DMS 273 (cell line): ENCODE measurements at regions not wholly inside any gene's neighbourhood (a gene's known extent, or its start where the extent isn't known, plus 50 kb on each side); places are given as distances from the start of the nearest gene placed in this dataset.
"Not testable (repeated sequence)": the region's sequence is repeated elsewhere in the genome, so short reads cannot be mapped to it uniquely, and the experiment has no call there.

Source experiments
- DNase-seq: peaks from one replicate; lab custom pipeline; 2025; ENCODE audit not compliant: unreplicated experiment; lab: John Stamatoyannopoulos, UW

GRCh38 chr20:23299673-23300050, 50.9 kb upstream of the NXT1 start:
- no peak for DNase-seq

- no peak for DNase-seq
These were observed 51.5 kb upstream of the NXT1 start for GRCh38 chr20:23298926-23299672.

GRCh38 chr20:23298155-23298554, 52.4 kb upstream of the NXT1 start:
- no peak for DNase-seq

- DNase-seq, result no peak
These were observed 53.5 kb upstream of the NXT1 start for GRCh38 chr20:23296841-23297701.

GRCh38 chr20:23295934-23296333, 54.7 kb upstream of the NXT1 start:
- DNase-seq, result no peak

- no peak for DNase-seq
These were observed 55.9 kb upstream of the NXT1 start for GRCh38 chr20:23294671-23295070.

GRCh38 chr20:23294166-23294565, 56.4 kb upstream of the NXT1 start:
- no peak for DNase-seq

GRCh38 chr20:23293689-23294088, 56.9 kb upstream of the NXT1 start:
- DNase-seq, result no peak

- DNase-seq, result not testable (repeated sequence)
These were observed 58.3 kb upstream of the NXT1 start for GRCh38 chr20:23292311-23292710.

GRCh38 chr20:23291575-23292240, 58.9 kb upstream of the NXT1 start:
- no peak for DNase-seq

- no peak for DNase-seq
These were observed 59.6 kb upstream of the NXT1 start for GRCh38 chr20:23290761-23291574.

GRCh38 chr20:23289724-23290395, 60.7 kb upstream of the NXT1 start:
- no peak for DNase-seq

GRCh38 chr20:23289249-23289648, 61.3 kb upstream of the NXT1 start:
- no peak for DNase-seq

- DNase-seq, result no peak
These were observed 63.0 kb upstream of the NXT1 start for GRCh38 chr20:23287354-23288190.

GRCh38 chr20:23286346-23286745, 64.2 kb upstream of the NXT1 start:
- DNase-seq, result no peak

- no peak for DNase-seq
These were observed 65.1 kb upstream of the NXT1 start for GRCh38 chr20:23285536-23285935.

- no peak for DNase-seq
These were observed 66.6 kb upstream of the NXT1 start for GRCh38 chr20:23284009-23284408.

- no peak for DNase-seq
These were observed 67.3 kb upstream of the NXT1 start for GRCh38 chr20:23283096-23283850.

GRCh38 chr20:23282546-23282945, 68.0 kb upstream of the NXT1 start:
- no peak for DNase-seq
